SK-N-SH (cell line): ENCODE measurements at regions not wholly inside any gene's neighbourhood (a gene's known extent, or its start where the extent isn't known, plus 50 kb on each side); places are given as distances from the start of the nearest gene placed in this dataset.

Source experiments
- CTCF ChIA-PET: fragments of 300-600, 350-600 bp; formaldehyde crosslinking; extraction: SDS; loops from one replicate; lab custom pipeline; 2021; lab: Yijun Ruan, JAX
- POLR2A ChIA-PET: fragments of 350-600 bp; sonication (Branson Sonifier 250); formaldehyde crosslinking; extraction: SDS; loops from one replicate; lab custom pipeline; 2020; ENCODE audit warnings: antibody characterized with exemption, inconsistent platforms; lab: Yijun Ruan, JAX
- DNase-seq: peaks from one replicate; pipeline ENCODE4 v3.0.0; 2012
- H2AFZ ChIP-seq: fragments of 200-600 bp; sonication (generic); 2 replicates; pipeline ENCODE4 v1.8.1; 2016; ENCODE audit warnings: antibody characterized with exemption, mild to moderate bottlenecking, low read depth
- H3F3A ChIP-seq: fragments of 200-600 bp; sonication (generic); replicated peaks from 2 replicates; pipeline ENCODE3; 2016; ENCODE audit warnings: antibody characterized with exemption, mild to moderate bottlenecking; ENCODE audit not compliant: insufficient read depth
- H3K27ac ChIP-seq, 2 experiments: fragments of 200-500 bp in 1 of 2; fragments of 200-600 bp in 1 of 2; sonication (Bioruptor generic) in 1 of 2; sonication (generic), shearing (Covaris generic) in 1 of 2; 2 replicates each; pipeline versions ENCODE4 v1.5.1 to v1.6.1; 2014 to 2016; ENCODE audit warnings: low read depth in 2 of 2, inconsistent platforms in 1 of 2, low read length in 1 of 2, mild to moderate bottlenecking in 1 of 2, mixed read lengths in 1 of 2
- H3K27me3 ChIP-seq: fragments of 200-600 bp; sonication (generic), shearing (Covaris generic); 2 replicates; pipeline ENCODE4 v1.6.1; 2016; ENCODE audit warnings: mixed run types; ENCODE audit not compliant: insufficient read depth
- H3K36me3 ChIP-seq, 2 experiments: fragments of 200-500 bp in 1 of 2; fragments of 200-600 bp in 1 of 2; sonication (Bioruptor generic) in 1 of 2; sonication (generic) in 1 of 2; replicated peaks in 1 of 2; 2 replicates each; pipeline versions ENCODE3 to v1.5.1; 2014 to 2016; ENCODE audit warnings: low read length in 1 of 2, mild to moderate bottlenecking in 1 of 2; ENCODE audit not compliant: insufficient read depth in 2 of 2, control insufficient read depth in 1 of 2
- H3K4me1 ChIP-seq, 2 experiments: fragments of 200-500 bp in 1 of 2; fragments of 200-600 bp in 1 of 2; sonication (Bioruptor generic) in 1 of 2; sonication (generic), shearing (Covaris generic) in 1 of 2; 2 replicates each; pipeline versions ENCODE4 v1.5.1 to v1.6.1; 2014 to 2016; ENCODE audit warnings: low read depth in 1 of 2, low read length in 1 of 2, mixed run types in 1 of 2; ENCODE audit not compliant: insufficient read depth in 2 of 2, control insufficient read depth in 1 of 2
- H3K4me2 ChIP-seq: fragments of 200-600 bp; sonication (generic), shearing (Covaris generic); 2 replicates; pipeline ENCODE4 v1.6.1; 2017; ENCODE audit warnings: mixed run types
- H3K4me3 ChIP-seq, 2 experiments: fragments of 200-500 bp in 1 of 2; fragments of 200-600 bp in 1 of 2; sonication (Bioruptor generic) in 1 of 2; sonication (generic), shearing (Covaris generic) in 1 of 2; 2 replicates each; pipeline versions ENCODE4 v1.5.1 to v1.8.1; 2014 to 2016; ENCODE audit warnings: low read depth in 2 of 2, inconsistent platforms in 1 of 2, low read length in 1 of 2, mild to moderate bottlenecking in 1 of 2, mixed read lengths in 1 of 2, moderate library complexity in 1 of 2
- H3K79me2 ChIP-seq: fragments of 200-600 bp; sonication (generic); 2 replicates; pipeline ENCODE4 v1.8.1; 2017; ENCODE audit warnings: mild to moderate bottlenecking; ENCODE audit not compliant: insufficient read depth
- H3K9ac ChIP-seq: fragments of 200-600 bp; sonication (generic); 2 replicates; pipeline ENCODE4 v1.6.1; 2017; ENCODE audit warnings: mixed run types
- H3K9me2 ChIP-seq: fragments of 200-600 bp; sonication (generic); 2 replicates; pipeline ENCODE4 v1.6.1; 2017; ENCODE audit warnings: mixed run types
- H3K9me3 ChIP-seq: fragments of 200-600 bp; sonication (generic); 2 replicates; pipeline ENCODE4 v1.6.1; 2017; ENCODE audit warnings: mixed run types, mild to moderate bottlenecking, moderate library complexity
- H4K20me1 ChIP-seq: fragments of 200-600 bp; sonication (generic); 2 replicates; pipeline ENCODE4 v1.6.1; 2017; ENCODE audit warnings: mild to moderate bottlenecking, mixed run types; ENCODE audit not compliant: insufficient read depth
- ELF1 ChIP-seq: IDR thresholded peaks from 2 replicates; pipeline ENCODE4 v1.4.0; 2012
- FOSL2 ChIP-seq: IDR thresholded peaks from 2 replicates; pipeline ENCODE4 v1.4.0; 2012; ENCODE audit warnings: low read depth, mild to moderate bottlenecking, moderate library complexity, borderline replicate concordance
- FOXJ3 ChIP-seq: sonication (generic); formaldehyde crosslinking; IDR thresholded peaks from 2 replicates; pipeline ENCODE4 v1.5.1; 2020; ENCODE audit warnings: mild to moderate bottlenecking, missing genetic modification reagents
- FOXM1 ChIP-seq: IDR thresholded peaks from 2 replicates; pipeline ENCODE4 v1.4.0; 2012; ENCODE audit warnings: low read depth, mild to moderate bottlenecking
- GABPA ChIP-seq: IDR thresholded peaks from 2 replicates; pipeline ENCODE4 v1.4.0; 2012; ENCODE audit warnings: low read depth, mild to moderate bottlenecking
- GATA2 ChIP-seq: sonication (generic); formaldehyde crosslinking; IDR thresholded peaks from 2 replicates; pipeline ENCODE4 v1.5.0; 2020; ENCODE audit warnings: mild to moderate bottlenecking, missing genetic modification reagents
- IRF3 ChIP-seq: fragments of 150-350 bp; IDR thresholded peaks from 2 replicates; pipeline ENCODE4 v1.6.1; 2016; ENCODE audit warnings: mild to moderate bottlenecking, low read depth, low read length
- MEF2A ChIP-seq: IDR thresholded peaks from 2 replicates; pipeline ENCODE4 v1.4.0; 2012; ENCODE audit warnings: low read depth, borderline replicate concordance
- NFIC ChIP-seq: IDR thresholded peaks from 2 replicates; pipeline ENCODE4 v1.4.0; 2012; ENCODE audit warnings: borderline replicate concordance
- POLR2AphosphoS5 ChIP-seq: IDR thresholded peaks from 2 replicates; pipeline ENCODE4 v1.6.1; 2012; ENCODE audit warnings: low read depth, low read length
- RXRA ChIP-seq: IDR thresholded peaks from 2 replicates; pipeline ENCODE4 v1.4.0; 2012; ENCODE audit warnings: low read depth, mild to moderate bottlenecking, borderline replicate concordance
- SIN3A ChIP-seq: IDR thresholded peaks from 2 replicates; pipeline ENCODE4 v1.6.1; 2012; ENCODE audit warnings: low read depth, mild to moderate bottlenecking, low read length, moderate library complexity, borderline replicate concordance
- SMC3 ChIP-seq: IDR thresholded peaks from 2 replicates; pipeline ENCODE4 v1.6.1; 2012; ENCODE audit warnings: low read depth, low read length, improper control_type of control experiment
- TAF1 ChIP-seq: IDR thresholded peaks from 2 replicates; pipeline ENCODE4 v1.6.1; 2012; ENCODE audit warnings: low read depth, mild to moderate bottlenecking, low read length, moderate library complexity, borderline replicate concordance
- TCF12 ChIP-seq: IDR thresholded peaks from 2 replicates; pipeline ENCODE4 v1.4.0; 2012
- TEAD4 ChIP-seq: IDR thresholded peaks from 2 replicates; pipeline ENCODE4 v1.4.0; 2012; ENCODE audit warnings: mild to moderate bottlenecking, borderline replicate concordance; ENCODE audit not compliant: insufficient read depth
- USF2 ChIP-seq: fragments of 150-350 bp; IDR thresholded peaks from 2 replicates; pipeline ENCODE4 v1.6.1; 2017; ENCODE audit warnings: antibody characterized with exemption, low read length, low read depth, borderline replicate concordance
- WGBS: methylation state at CpG from one replicate; pipeline ENCODE4 v1.1.6; 2017; ENCODE audit warnings: low lambda C conversion rate; 5-methylcytosine and 5-hydroxymethylcytosine counted together
- TF ChIP-seq, protein P1 (sequence below): IDR thresholded peaks from 2 replicates; pipeline ENCODE4 v1.4.0; 2012; ENCODE audit warnings: low read depth, borderline replicate concordance

- H3K4me3 ChIP-seq, result no peak overlapping the region
- H3K9ac ChIP-seq, result no peak overlapping the region
- H3K4me1 ChIP-seq, result no peaks in the 10 kb centered on the region
- H3K9me3 ChIP-seq, result peaks cover 8% of the 10 kb centered on the region; the same call in 1 of the 2 replicates
- no peak for DNase-seq
- no peaks in the 10 kb centered on the region for H4K20me1 ChIP-seq
- 47% methylated on average over 13 of the region's 13 CpGs for WGBS
- H3K4me2 ChIP-seq, result no peak overlapping the region
- no peaks in the 10 kb centered on the region for H3K27me3 ChIP-seq
- TF ChIP-seq, protein P1, sequence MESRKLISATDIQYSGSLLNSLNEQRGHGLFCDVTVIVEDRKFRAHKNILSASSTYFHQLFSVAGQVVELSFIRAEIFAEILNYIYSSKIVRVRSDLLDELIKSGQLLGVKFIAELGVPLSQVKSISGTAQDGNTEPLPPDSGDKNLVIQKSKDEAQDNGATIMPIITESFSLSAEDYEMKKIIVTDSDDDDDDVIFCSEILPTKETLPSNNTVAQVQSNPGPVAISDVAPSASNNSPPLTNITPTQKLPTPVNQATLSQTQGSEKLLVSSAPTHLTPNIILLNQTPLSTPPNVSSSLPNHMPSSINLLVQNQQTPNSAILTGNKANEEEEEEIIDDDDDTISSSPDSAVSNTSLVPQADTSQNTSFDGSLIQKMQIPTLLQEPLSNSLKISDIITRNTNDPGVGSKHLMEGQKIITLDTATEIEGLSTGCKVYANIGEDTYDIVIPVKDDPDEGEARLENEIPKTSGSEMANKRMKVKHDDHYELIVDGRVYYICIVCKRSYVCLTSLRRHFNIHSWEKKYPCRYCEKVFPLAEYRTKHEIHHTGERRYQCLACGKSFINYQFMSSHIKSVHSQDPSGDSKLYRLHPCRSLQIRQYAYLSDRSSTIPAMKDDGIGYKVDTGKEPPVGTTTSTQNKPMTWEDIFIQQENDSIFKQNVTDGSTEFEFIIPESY, result no peak
- no peak for TF ChIP-seq FOXM1
- TF ChIP-seq GABPA, result no peak
- TF ChIP-seq TCF12, result no peak
- no peak for TF ChIP-seq SMC3
- TF ChIP-seq IRF3, result no peak
- TF ChIP-seq GATA2 (CRISPR knock-in tag), result no peak
- no peak for TF ChIP-seq USF2
- TF ChIP-seq TAF1, result no peak
- TF ChIP-seq FOSL2, result no peak
- TF ChIP-seq MEF2A, result no peak
- no peak for TF ChIP-seq ELF1
- TF ChIP-seq FOXJ3, result no peak
- TF ChIP-seq POLR2AphosphoS5, result no peak
- no peak for TF ChIP-seq SIN3A
- no peak for TF ChIP-seq NFIC
- TF ChIP-seq TEAD4, result no peak
- no peak for TF ChIP-seq RXRA
- no peaks in the 10 kb centered on the region for H3K9me2 ChIP-seq
- ChIA-PET POLR2A (no interaction called here), CTCF (interaction anchor here (1.2 to 3.9 kb wide), 4 partner anchors 9 to 271 kb away, joined by 3 to 28 read pairs (median 13); no protein-coding TSS in a partner anchor)
- H3K79me2 ChIP-seq, result no peaks in the 10 kb centered on the region
- no peaks in the 10 kb centered on the region for H3K36me3 ChIP-seq
- H2AFZ ChIP-seq, result no peak overlapping the region
- no peaks in the 10 kb centered on the region for H3F3A ChIP-seq
- no peak overlapping the region for H3K27ac ChIP-seq
Measured at GRCh38 chr7:155198901-155199845, 98.5 kb upstream of the INSIG1 start.
